ENCODE measurements at regions not wholly inside any gene's neighbourhood (a gene's known extent, or its start where the extent isn't known, plus 50 kb on each side); places are given as distances from the start of the nearest gene placed in this dataset.
"Not testable (repeated sequence)": the region's sequence is repeated elsewhere in the genome, so short reads cannot be mapped to it uniquely, and the experiment has no call there.

GRCh38 chr1:245102149-245102548 lies 52.6 kb upstream of the KIF26B start:
- not testable (repeated sequence) for DNase-seq (ENCODE audit: low read depth)

DNA sequence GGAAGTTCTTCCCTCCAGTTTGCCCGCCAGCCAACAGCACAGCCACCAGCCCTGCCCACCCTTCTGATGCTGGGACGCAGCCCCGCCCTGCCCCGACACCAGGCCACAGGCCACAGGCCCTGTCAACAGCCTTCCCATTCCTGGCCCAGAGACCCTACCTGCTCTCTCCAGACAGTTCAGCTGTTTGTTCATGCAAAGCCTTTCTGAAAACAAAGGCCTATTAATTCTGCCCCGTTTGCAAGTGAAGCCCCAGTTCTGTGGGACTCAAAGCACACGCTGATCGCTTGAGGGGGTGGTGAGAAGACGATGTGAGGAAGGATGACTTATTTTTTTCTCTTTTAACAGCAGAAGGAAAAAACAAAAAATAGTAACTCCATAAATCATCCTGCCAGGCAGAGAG lies 55.4 kb upstream of the KIF26B start:
- DNase-seq (ENCODE audit: low read depth): no peak

GRCh38 chr1:245098924-245099323 lies 55.9 kb upstream of the KIF26B start:
- DNase-seq (ENCODE audit: low read depth): no peak

DNA sequence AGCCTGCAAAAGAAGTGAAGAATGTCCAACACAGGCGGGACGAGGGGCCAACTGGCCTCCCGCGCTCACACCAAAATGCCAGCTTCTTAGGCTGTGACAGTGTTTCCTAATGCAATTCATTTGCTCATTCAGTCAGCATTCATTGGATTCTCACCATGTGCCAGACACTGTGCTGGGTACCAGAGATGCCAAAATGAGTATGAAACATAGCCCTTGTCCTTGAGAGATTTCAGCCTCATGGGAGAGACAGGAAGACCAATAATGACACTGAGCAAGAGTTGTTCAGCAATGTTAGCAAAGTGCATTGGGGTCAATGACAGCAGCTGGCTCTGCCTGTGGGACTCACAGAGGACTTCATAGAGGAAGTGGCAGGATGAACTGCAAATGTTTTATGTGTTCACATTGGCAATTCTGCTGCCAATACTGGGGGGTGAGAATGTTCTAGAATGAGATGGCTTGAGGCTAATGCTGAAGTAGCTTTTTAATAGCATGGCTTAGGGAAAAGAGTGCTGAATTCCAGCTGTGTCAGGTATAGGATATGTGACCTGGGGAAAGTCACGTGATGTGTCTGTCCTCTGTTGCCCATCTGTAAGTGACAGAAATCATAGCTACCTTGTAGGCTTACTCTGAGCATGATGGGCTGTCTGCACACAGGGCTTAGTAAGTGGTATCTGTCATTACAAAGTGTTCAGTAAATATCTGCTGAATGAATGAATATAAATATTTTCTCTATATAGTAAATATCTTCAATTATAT lies 58.3 kb upstream of the KIF26B start:
- no peak for DNase-seq (ENCODE audit: low read depth)

GRCh38 chr1:245095903-245096302 lies 58.9 kb upstream of the KIF26B start:
- DNase-seq (ENCODE audit: low read depth): no peak

- DNase-seq (ENCODE audit: low read depth): no peak
Observed at GRCh38 chr1:245094954-245095353, 59.8 kb upstream of the KIF26B start.

- DNase-seq (ENCODE audit: low read depth): no peak
Observed at GRCh38 chr1:245094092-245094491, 60.7 kb upstream of the KIF26B start.

GRCh38 chr1:245092638-245092976 lies 62.2 kb upstream of the KIF26B start:
- no peak for DNase-seq (ENCODE audit: low read depth)

DNA sequence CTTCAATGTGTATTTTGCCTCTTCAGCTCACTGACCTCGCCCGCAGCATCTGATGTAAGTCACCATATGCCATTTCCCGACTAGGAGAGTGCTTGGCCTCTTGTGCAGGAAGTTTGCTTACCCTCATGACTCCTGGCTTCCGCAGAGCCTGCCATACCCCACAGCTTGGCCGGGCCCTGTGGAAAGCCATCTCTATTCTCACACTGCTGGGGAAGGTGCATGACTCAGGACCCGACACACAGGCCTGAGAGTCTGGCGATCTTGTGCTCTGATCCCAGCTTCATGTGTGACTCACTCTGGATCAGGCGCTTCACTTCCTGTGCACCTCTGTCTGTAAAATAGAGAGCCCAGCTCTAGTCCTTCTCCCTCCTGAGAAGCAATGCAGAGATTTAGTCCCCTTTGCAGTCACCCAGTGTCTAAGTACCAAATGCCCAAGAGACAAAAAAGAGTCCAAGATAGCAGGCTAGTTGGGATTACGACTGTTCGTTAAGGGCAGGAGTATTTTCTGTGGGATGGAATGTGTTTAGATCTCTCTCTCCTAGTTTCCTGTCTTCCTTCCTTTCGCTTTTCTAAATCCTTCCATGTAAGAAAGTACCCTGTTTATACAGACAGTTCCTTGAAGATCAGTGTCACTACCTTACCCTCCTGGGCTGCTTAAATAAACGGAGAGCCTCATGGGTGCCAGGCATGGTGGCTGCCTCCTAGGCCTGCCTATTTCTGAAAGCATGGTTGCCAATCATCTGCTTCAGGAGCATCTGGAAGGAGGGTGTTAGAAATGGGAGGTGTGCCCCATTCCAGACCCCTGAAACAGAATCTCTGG lies 62.8 kb upstream of the KIF26B start:
- DNase-seq (ENCODE audit: low read depth): peak; percentile 98

GRCh38 chr1:245091171-245091621 lies 63.6 kb upstream of the KIF26B start:
- no peak for DNase-seq (ENCODE audit: low read depth)

- no peak for DNase-seq (ENCODE audit: low read depth)
Observed at GRCh38 chr1:245090491-245091090, 64.2 kb upstream of the KIF26B start.

DNA sequence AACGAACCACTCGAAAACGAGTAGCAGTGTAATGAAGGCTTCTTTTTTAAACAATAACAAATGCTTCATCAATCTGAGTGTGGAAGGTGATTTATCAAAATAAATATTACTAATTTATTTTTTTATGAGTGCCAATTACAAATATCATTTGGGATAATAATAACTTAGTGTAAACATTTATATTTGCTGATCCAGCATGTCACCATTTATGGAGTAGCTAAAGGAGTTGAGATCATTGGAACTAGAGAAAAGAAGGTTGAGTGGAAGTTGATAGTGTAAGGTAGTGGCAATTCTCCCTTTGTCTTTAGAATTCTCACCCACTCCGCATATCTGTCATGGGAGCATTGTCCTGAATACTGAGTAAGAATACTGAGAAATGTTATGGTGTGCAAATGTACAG lies 67.1 kb upstream of the KIF26B start:
- no peak for DNase-seq (ENCODE audit: low read depth)

GRCh38 chr1:245086389-245086969 lies 68.3 kb upstream of the KIF26B start:
- no peak for DNase-seq (ENCODE audit: low read depth)

DNA sequence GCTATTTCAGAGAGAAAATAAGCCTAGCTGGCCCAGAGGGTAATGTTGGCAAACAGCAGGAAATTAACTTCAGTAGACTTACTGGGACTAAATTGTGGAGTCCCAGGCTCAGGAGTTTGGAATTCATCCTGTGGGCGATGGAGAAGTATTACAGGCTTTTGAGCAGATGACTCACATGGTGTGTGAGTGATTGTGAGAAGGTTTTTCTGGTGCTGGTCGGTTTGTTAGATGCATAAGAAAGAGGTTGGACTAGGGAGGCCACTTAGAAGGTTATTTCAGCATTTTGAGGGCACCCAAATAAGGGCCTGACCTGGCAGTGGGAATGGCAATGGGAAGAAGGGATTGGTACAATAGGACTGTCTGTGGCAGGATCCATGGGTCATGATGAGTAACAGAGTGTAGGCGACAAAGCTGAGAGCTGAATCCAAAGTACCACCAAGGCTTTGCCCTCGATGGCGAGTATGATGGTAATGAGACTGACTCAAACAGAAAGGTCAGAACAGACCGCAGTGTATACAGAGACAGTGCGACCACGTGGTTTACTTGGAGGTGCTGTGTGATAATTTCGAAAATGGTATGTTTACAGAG lies 69.2 kb upstream of the KIF26B start:
- peak; percentile 90 for DNase-seq (ENCODE audit: low read depth)

GRCh38 chr1:245084551-245084950 lies 70.2 kb upstream of the KIF26B start:
- peak; percentile 41 for DNase-seq (ENCODE audit: low read depth)

DNA sequence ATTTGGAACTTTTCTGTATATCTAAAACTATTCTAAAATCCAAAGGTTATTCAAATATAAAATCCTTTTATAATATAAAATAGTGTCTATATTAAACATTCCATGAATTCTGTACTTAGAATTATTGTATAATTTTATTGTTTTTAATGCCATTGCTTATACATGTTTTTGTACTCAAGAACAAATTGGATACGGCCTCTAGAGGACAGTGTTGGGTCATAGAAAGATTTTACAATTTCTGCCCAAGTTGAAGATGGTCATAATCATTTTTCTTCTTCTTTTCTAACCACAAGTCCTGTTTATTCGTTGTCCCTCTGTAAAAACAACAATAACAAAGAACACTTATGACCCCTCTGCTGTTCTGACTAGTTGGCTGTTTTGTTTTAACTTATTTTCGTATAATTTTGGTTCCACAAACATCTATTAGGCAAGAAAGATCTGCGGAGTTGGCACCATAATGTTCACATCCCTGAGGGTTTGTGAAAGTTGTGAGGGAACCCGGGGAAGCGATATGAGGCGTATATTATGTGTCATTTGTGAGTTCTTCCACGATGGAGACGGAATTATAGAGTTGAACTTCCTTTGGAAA lies 75.7 kb upstream of the KIF26B start:
- DNase-seq (ENCODE audit: low read depth): peak; percentile 31

DNA sequence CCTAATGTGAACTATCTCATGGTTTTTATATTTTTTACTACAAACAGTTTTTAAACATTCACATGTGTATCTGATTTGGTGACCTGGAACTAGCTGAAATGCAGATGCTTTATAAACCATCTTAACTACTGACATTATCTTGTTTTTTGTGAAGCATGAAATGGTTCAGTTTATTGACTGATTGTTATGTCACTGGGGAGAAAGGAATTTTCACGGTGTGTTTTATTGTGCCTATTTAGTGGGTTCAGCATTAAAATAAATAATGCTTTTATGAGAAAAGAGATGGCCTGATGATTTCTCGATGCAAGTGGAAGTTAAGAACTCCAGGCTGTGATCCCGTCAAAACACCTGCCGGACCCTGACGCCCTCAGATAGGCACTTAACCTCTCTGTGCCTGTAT lies 79.9 kb upstream of the KIF26B start:
- DNase-seq (ENCODE audit: low read depth): no peak

DNA sequence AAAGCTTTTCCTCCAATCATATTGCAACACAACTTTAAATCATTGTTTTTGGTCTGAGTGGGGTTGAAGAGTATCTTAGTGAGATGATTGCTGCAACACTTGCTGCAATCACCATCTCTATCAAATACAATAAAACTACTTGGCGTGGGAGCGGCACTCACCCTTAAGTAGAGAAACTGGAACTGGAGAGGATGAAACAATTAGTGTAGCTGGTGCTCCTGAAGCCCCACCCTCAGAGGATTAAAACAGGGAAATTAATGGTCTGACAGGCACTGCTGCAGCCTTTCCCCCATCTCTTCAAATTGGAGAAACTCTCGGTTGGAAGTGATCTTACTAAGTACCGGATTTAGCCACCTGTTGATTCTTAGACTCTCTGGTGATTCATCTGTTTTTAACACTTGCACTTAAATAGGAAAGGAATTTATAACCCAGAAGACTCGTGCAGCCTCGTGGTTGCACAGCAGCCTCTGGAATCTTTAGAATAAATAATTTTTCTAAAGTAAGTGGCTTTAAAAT lies 80.5 kb upstream of the KIF26B start:
- DNase-seq (ENCODE audit: low read depth): no peak

- DNase-seq (ENCODE audit: low read depth): no peak
Observed at GRCh38 chr1:245070836-245071615, 83.8 kb upstream of the KIF26B start.

DNA sequence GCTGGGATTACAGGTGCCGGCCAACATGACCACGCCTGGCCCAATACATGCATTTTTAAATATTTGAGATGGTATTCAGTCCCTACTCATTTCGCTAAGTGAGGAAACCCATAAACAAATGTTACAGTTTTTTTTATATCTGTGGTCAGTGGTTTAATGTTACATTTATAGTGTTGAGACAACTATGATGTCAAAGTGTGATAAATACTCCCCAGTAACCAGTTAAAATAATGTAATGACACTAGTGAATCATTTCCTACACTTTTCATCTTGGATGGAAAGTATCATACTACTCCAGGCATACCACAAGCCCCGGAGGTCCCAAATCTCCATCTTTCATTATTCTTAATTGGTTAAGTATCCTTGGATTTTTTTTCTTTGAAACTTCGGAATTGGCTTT lies 87.5 kb upstream of the KIF26B start:
- no peak for DNase-seq (ENCODE audit: low read depth)
